Panc1 (cell line): ENCODE measurements at regions not wholly inside any gene's neighbourhood (a gene's known extent, or its start where the extent isn't known, plus 50 kb on each side); places are given as distances from the start of the nearest gene placed in this dataset.
"Not testable (repeated sequence)": the region's sequence is repeated elsewhere in the genome, so short reads cannot be mapped to it uniquely, and the experiment has no call there.

Source experiments
- ATAC-seq: fragments of 200-7000 bp; cut with Tn5 transposase; 2 replicates; pipeline ENCODE4 v1.9.1; 2020; ENCODE audit warnings: mild to moderate bottlenecking, moderate library complexity
- BruUV-seq: library from RNA; stranded (reverse); fragments of 400-500 nt; replicated peaks from 2 replicates; lab custom pipeline; 2021; lab: Mats Ljungman, UMichigan
- CTCF ChIA-PET: fragments of 300-600 bp; sonication (Branson Sonifier 250); formaldehyde crosslinking; loops from one replicate; lab custom pipeline; 2022; ENCODE audit warnings: antibody characterized with exemption; lab: Charles Lee
- POLR2A ChIA-PET: fragments of 300-600 bp; sonication (Branson Sonifier 250); formaldehyde crosslinking; loops from one replicate; lab custom pipeline; 2022; ENCODE audit warnings: antibody characterized with exemption; lab: Charles Lee
- DNase-seq: peaks from one replicate; pipeline ENCODE4 v3.0.0-alpha.2; 2010; ENCODE audit warnings: low read depth, low spot score
- H3K27ac ChIP-seq: 2 replicates; pipeline ENCODE4 v1.5.1; 2011; ENCODE audit warnings: mild to moderate bottlenecking, low read length, inconsistent platforms
- H3K27me3 ChIP-seq: fragments of 200-500 bp; sonication (Bioruptor generic); 2 replicates; pipeline ENCODE4 v1.6.0; 2014; ENCODE audit warnings: low read length, inconsistent platforms; ENCODE audit not compliant: control insufficient read depth, insufficient read depth
- H3K36me3 ChIP-seq: fragments of 200-500 bp; sonication (Bioruptor generic); 2 replicates; pipeline ENCODE4 v1.5.1; 2014; ENCODE audit warnings: inconsistent platforms, mild to moderate bottlenecking, low read length, moderate library complexity; ENCODE audit not compliant: control insufficient read depth, insufficient read depth
- H3K4me1 ChIP-seq: 2 replicates; pipeline ENCODE4 v1.5.1; 2011; ENCODE audit warnings: inconsistent platforms, mild to moderate bottlenecking, low read length, moderate library complexity; ENCODE audit not compliant: control insufficient read depth, insufficient read depth
- H3K4me3 ChIP-seq, 2 experiments: 2 replicates each; pipeline ENCODE4 v1.5.1; 2011 to 2012; ENCODE audit warnings: low read depth in 2 of 2, low read length in 2 of 2, mild to moderate bottlenecking in 2 of 2, inconsistent platforms in 1 of 2, moderate library complexity in 1 of 2
- H3K9me3 ChIP-seq: fragments of 200-500 bp; sonication (Bioruptor generic); 2 replicates; pipeline ENCODE4 v1.5.1; 2014; ENCODE audit warnings: low read depth, mild to moderate bottlenecking, inconsistent platforms, low read length, moderate library complexity; ENCODE audit not compliant: control insufficient read depth, insufficient read depth
- CTCF ChIP-seq: fragments of 450-650 bp; IDR thresholded peaks from 2 replicates; pipeline ENCODE4 v1.5.1; 2017; ENCODE audit warnings: mild to moderate bottlenecking
- POLR2AphosphoS5 ChIP-seq: IDR thresholded peaks from 2 replicates; pipeline ENCODE4 v1.6.1; 2012; ENCODE audit warnings: mild to moderate bottlenecking, low read depth, low read length, moderate library complexity
- REST ChIP-seq, 2 experiments: IDR thresholded peaks; 2 replicates each; pipeline ENCODE4 v1.6.1; 2011 to 2012; ENCODE audit warnings: low read depth in 2 of 2, control low read depth in 1 of 2, low read length in 1 of 2, mild to moderate bottlenecking in 1 of 2, moderate library complexity in 1 of 2; ENCODE audit not compliant: insufficient read depth in 1 of 2
- SIN3A ChIP-seq: IDR thresholded peaks from 2 replicates; pipeline ENCODE4 v1.6.1; 2012; ENCODE audit warnings: low read depth, mild to moderate bottlenecking, low read length, moderate library complexity, borderline replicate concordance; ENCODE audit not compliant: insufficient read depth
- TCF7L2 ChIP-seq: IDR thresholded peaks from 2 replicates; pipeline ENCODE4 v1.6.1; 2011; ENCODE audit warnings: mild to moderate bottlenecking, low read depth, low read length, inconsistent platforms
- in situ Hi-C: cut with HindIII; loops from 2 replicates; pipeline ENCODE4 v1.10.0; 2016; ENCODE audit warnings: low sequenced_read_pairs, low pct_unique_long_range_greater_than_20kb
- intact Hi-C: fragments of 100-400 bp; cut with micrococcal nuclease; formaldehyde crosslinking; loops from one replicate; pipeline ENCODE4 v1.10.0; 2022; ENCODE audit not compliant: unreplicated experiment

- in situ Hi-C loops, result no loop called here
Observed at GRCh38 chr10:83518779-83519178, 620.5 kb upstream of the GHITM start.

DNA sequence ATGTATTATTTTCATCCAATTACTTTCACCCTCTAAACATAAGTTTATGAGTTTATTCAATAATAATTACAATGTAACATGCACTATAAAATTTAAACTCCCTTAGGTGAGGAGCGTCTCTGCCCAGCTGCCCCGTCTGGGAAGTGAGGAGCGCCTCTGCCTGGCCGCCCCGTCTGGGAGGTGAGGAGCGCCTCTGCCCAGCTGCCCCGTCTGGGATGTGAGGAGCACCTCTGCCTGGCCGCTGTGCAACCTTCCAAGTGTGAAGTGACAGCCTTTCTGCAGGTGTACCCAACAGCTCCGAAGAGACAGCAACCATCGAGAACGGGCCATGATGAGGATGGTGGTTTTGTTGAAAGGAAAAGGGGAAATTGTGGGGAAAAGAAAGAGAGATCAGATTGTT, 618.9 kb upstream of the GHITM start:
- POLR2A ChIA-PET, H3K36me3 ChIP-seq, in situ Hi-C loops, H3K27me3 ChIP-seq, H3K27ac ChIP-seq, H3K9me3 ChIP-seq, ATAC-seq, H3K4me3 ChIP-seq, BruUV-seq, H3K4me1 ChIP-seq, DNase-seq, CTCF ChIA-PET, intact Hi-C loops: not testable (repeated sequence)

More at GRCh38 chr10:83518779-83519178, 620.5 kb upstream of the GHITM start:
- no TSS peak for BruUV-seq
- no peaks in the 10 kb centered on the region for H3K4me1 ChIP-seq
- ATAC-seq (no peak), DNase-seq (no peak)
- no peaks in the 10 kb centered on the region for H3K36me3 ChIP-seq
- TF ChIP-seq POLR2AphosphoS5, result no peak
- TF ChIP-seq TCF7L2, result no peak
- no peak for TF ChIP-seq REST (IDR thresholded peaks at IDR 0.05; ENCODE audit: insufficient read depth in 1 of 2, low read depth in 2 of 2, low read length in 1 of 2)
- no peak for TF ChIP-seq SIN3A
- TF ChIP-seq CTCF, result no peak
- H3K4me3 ChIP-seq, result no peak overlapping the region
- H3K9me3 ChIP-seq, result no peaks in the 10 kb centered on the region
- CTCF ChIA-PET, result no interaction called here
- H3K27ac ChIP-seq, result no peak overlapping the region
- POLR2A ChIA-PET, result no interaction called here
- H3K27me3 ChIP-seq, result no peaks in the 10 kb centered on the region
- intact Hi-C loops, result no loop called here

GRCh38 chr10:83522456-83522855, 616.9 kb upstream of the GHITM start:
- in situ Hi-C loops, result no loop called here
- ChIA-PET CTCF (no interaction called here), POLR2A (no interaction called here)
- intact Hi-C loops, result no loop called here
- no TSS peak for BruUV-seq
- Histone ChIP-seq H3K36me3 (no peaks in the 10 kb centered on the region), H3K9me3 (no peaks in the 10 kb centered on the region; the same call in 1 of the 2 replicates), H3K27me3 (no peaks in the 10 kb centered on the region), H3K4me1 (no peaks in the 10 kb centered on the region), H3K4me3 (no peak overlapping the region), H3K27ac (no peak overlapping the region)
- ATAC-seq, result no peak
- TF ChIP-seq SIN3A (no peak), REST (IDR thresholded peaks at IDR 0.05; ENCODE audit: insufficient read depth in 1 of 2, low read depth in 2 of 2, low read length in 1 of 2) (no peak), TCF7L2 (no peak)
- DNase-seq, result no peak
